K562 (cell line): ENCODE measurements at regions not wholly inside any gene's neighbourhood (a gene's known extent, or its start where the extent isn't known, plus 50 kb on each side); places are given as distances from the start of the nearest gene placed in this dataset.

Experiments used
- ATAC-seq: fragments of 200-7000 bp; cut with Tn5 transposase; 3 replicates; pipeline ENCODE4 v1.9.1; 2020; ENCODE audit warnings: moderate library complexity
- BruUV-seq: library from RNA; stranded (reverse); fragments of 400-500 nt; replicated peaks from 2 replicates; lab custom pipeline; 2021; lab: Mats Ljungman, UMichigan
- CTCF ChIA-PET: fragments of 300-600 bp; formaldehyde crosslinking; extraction: SDS; loops from one replicate; lab custom pipeline; 2021; ENCODE audit warnings: low intra/inter-chr PET ratio; lab: Yijun Ruan, JAX
- POLR2A ChIA-PET: fragments of 300-600, 350-650 bp; sonication (Branson Sonifier 250); formaldehyde crosslinking; extraction: SDS; loops from one replicate; lab custom pipeline; 2021; ENCODE audit warnings: antibody characterized with exemption, inconsistent platforms; lab: Yijun Ruan, JAX
- DNase-seq, 4 experiments: peaks; one replicate each; pipeline versions ENCODE4 v3.0.0 to v3.0.0-alpha.2; 2011 to 2018; ENCODE audit warnings: low spot score in 3 of 4, mixed read lengths in 3 of 4; ENCODE audit errors: extremely low read depth in 1 of 4
- FAIRE-seq: peaks from 2 replicates; lab custom pipeline; 2011; peaks lifted over from hg19 to GRCh38; lab: Jason Lieb, UNC
- H2AFZ ChIP-seq: 2 replicates; pipeline ENCODE4 v1.6.0; 2011; ENCODE audit warnings: low read depth, low read length, control low read depth, inconsistent platforms
- H3K27ac ChIP-seq: fragments of 200-600 bp; 3 replicates; pipeline ENCODE4 v1.8.0; 2011; ENCODE audit warnings: low read depth, mild to moderate bottlenecking, control low read depth, inconsistent platforms, low read length, moderate library complexity, mixed read lengths; ENCODE audit errors: extremely low read depth
- H3K27me3 ChIP-seq, 2 experiments: fragments of 300-600 bp in 1 of 2; 2 replicates in 1 of 2; 3 replicates in 1 of 2; pipeline versions ENCODE4 v1.6.0 to v1.8.0; 2011; ENCODE audit warnings: inconsistent platforms in 2 of 2, low read length in 2 of 2, mild to moderate bottlenecking in 1 of 2, mixed read lengths in 1 of 2, moderate library complexity in 1 of 2; ENCODE audit not compliant: control insufficient read depth in 2 of 2, insufficient read depth in 2 of 2
- H3K36me3 ChIP-seq: fragments of 300-600 bp; 3 replicates; pipeline ENCODE4 v1.8.0; 2011; ENCODE audit warnings: mild to moderate bottlenecking, low read length, inconsistent platforms; ENCODE audit not compliant: control insufficient read depth, insufficient read depth
- H3K4me1 ChIP-seq, 2 experiments: fragments of 200-600 bp in 1 of 2; replicated peaks in 1 of 2; 2 replicates in 1 of 2; 3 replicates in 1 of 2; pipeline versions ENCODE4 v1.5.1 to v1.8.0; 2011; ENCODE audit warnings: inconsistent platforms in 2 of 2, low read length in 2 of 2, mild to moderate bottlenecking in 1 of 2, mixed read lengths in 1 of 2, moderate library complexity in 1 of 2; ENCODE audit not compliant: control insufficient read depth in 2 of 2, insufficient read depth in 2 of 2
- H3K4me2 ChIP-seq: 2 replicates; pipeline ENCODE4 v1.6.1; 2011; ENCODE audit warnings: low read length, control low read depth, inconsistent platforms, mixed read lengths; ENCODE audit not compliant: insufficient read depth
- H3K4me3 ChIP-seq: fragments of 200-600 bp; sonication (generic), shearing (Covaris generic); 2 replicates; pipeline ENCODE4 v1.5.1; 2016; ENCODE audit warnings: control low read depth, inconsistent platforms
- H3K79me2 ChIP-seq: fragments of 200-600 bp; 3 replicates; pipeline ENCODE4 v1.8.0; 2011; ENCODE audit warnings: low read length, inconsistent platforms; ENCODE audit not compliant: control insufficient read depth, insufficient read depth
- H3K9ac ChIP-seq, 2 experiments: 2 replicates each; pipeline versions ENCODE4 v1.6.0 to v1.6.1; 2011; ENCODE audit warnings: low read depth in 2 of 2, low read length in 2 of 2, control low read depth in 1 of 2, inconsistent platforms in 1 of 2, mild to moderate bottlenecking in 1 of 2, mixed read lengths in 1 of 2; ENCODE audit not compliant: insufficient read depth in 1 of 2
- H3K9me1 ChIP-seq: one replicate; pipeline ENCODE4 v1.6.0; 2011; ENCODE audit warnings: inconsistent platforms, mild to moderate bottlenecking, low read length, moderate library complexity; ENCODE audit not compliant: control insufficient read depth, insufficient read depth
- H3K9me3 ChIP-seq: replicated peaks from 2 replicates; pipeline ENCODE4 v1.5.1; 2011; ENCODE audit warnings: low read depth, low read length, inconsistent platforms; ENCODE audit not compliant: control insufficient read depth, insufficient read depth
- H4K20me1 ChIP-seq: replicated peaks from 2 replicates; pipeline ENCODE4 v1.6.1; 2011; ENCODE audit warnings: low read length, inconsistent platforms, mixed read lengths; ENCODE audit not compliant: control insufficient read depth, insufficient read depth
- COPS2 ChIP-seq: fragments of 450-650 bp; conservative IDR thresholded peaks from 2 replicates; pipeline ENCODE4 v1.6.1; 2016; ENCODE audit warnings: mild to moderate bottlenecking, moderate library complexity
- CREM ChIP-seq: IDR thresholded peaks from 2 replicates; pipeline ENCODE4 v1.6.1; 2014; ENCODE audit warnings: antibody characterized with exemption, low read depth
- DACH1 ChIP-seq: fragments of 450-650 bp; IDR thresholded peaks from 2 replicates; pipeline ENCODE4 v1.6.1; 2018; ENCODE audit not compliant: partially characterized antibody
- NELFE ChIP-seq: IDR thresholded peaks from 2 replicates; pipeline ENCODE4 v1.6.1; 2011; ENCODE audit warnings: mild to moderate bottlenecking; ENCODE audit not compliant: insufficient read depth, insufficient read length
- NEUROD1 ChIP-seq: fragments of 150-350 bp; IDR thresholded peaks from 2 replicates; pipeline ENCODE4 v1.6.1; 2014; ENCODE audit warnings: borderline replicate concordance, low read length, low read depth; ENCODE audit not compliant: partially characterized antibody
- SNIP1 ChIP-seq: fragments of 450-650 bp; IDR thresholded peaks from 2 replicates; pipeline ENCODE4 v1.7.1; 2017; ENCODE audit warnings: low read depth, mild to moderate bottlenecking
- ZC3H4 ChIP-seq: sonication (generic); formaldehyde crosslinking; IDR thresholded peaks from 2 replicates; pipeline ENCODE4 v1.9.0; 2021; ENCODE audit warnings: missing genetic modification reagents, borderline replicate concordance
- ZNF121 ChIP-seq: sonication (generic); formaldehyde crosslinking; conservative IDR thresholded peaks from 2 replicates; pipeline ENCODE4 v1.8.0; 2022; ENCODE audit warnings: missing genetic modification reagents
- ZNF274 ChIP-seq: IDR thresholded peaks from 2 replicates; pipeline ENCODE4 v1.6.1; 2011; ENCODE audit warnings: low read depth, mild to moderate bottlenecking, low read length, moderate library complexity, borderline replicate concordance
- ZNF431 ChIP-seq: sonication (generic); formaldehyde crosslinking; IDR thresholded peaks from 2 replicates; pipeline ENCODE4 v1.8.0; 2022; ENCODE audit warnings: mild to moderate bottlenecking, missing genetic modification reagents
- WGBS: fragments of 100-300 bp; shearing (Covaris generic); methylation state at CpG from one replicate; pipeline ENCODE4 v1.1.6; 2016; ENCODE audit warnings: low coverage, mixed read lengths; ENCODE audit not compliant: insufficient coverage; ENCODE audit errors: missing lambda C conversion rate; 5-methylcytosine and 5-hydroxymethylcytosine counted together
- in situ Hi-C: fragments of 300-500 bp; cut with MboI; formaldehyde crosslinking; loops from 4 replicates; pipeline ENCODE4 v1.15.0; 2018; ENCODE audit warnings: inconsistent platforms, mixed read lengths
- intact Hi-C: fragments of 100-400 bp; cut with micrococcal nuclease; formaldehyde crosslinking; loops from 2 replicates; pipeline ENCODE4 v1.14.2; 2022

DNA sequence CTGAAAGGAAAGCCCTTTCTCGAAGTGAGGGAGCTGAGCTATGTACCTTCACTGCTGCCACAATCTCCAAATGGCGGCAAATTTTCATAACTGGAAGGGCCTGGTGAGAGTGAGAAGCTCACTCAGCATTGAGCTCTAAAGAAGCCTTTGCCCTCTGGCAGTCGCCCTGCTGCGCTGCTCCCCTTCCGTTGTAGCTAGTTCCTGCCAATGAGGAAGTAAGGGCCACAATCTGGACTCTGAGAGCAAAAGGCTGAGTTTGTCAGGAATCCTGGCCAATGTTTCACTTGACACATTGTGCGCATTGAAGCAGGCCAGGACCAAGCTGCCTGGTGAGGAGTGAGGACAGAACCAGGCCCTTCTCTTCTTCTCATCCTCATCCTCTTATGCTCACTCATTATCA is 579.5 kb downstream of the PDCD6IP start:
- Histone ChIP-seq H3K9me1 (no peaks in the 10 kb centered on the region), H3K36me3 (no peaks in the 10 kb centered on the region), H3K9me3 (0 out of 2 replicates have a peak, but pooled peaks cover 3% of the 10 kb centered on the region), H3K4me1 (no peaks in the 10 kb centered on the region), H4K20me1 (no peaks in the 10 kb centered on the region), H3K4me2 (no peak overlapping the region), H3K27ac (no peak overlapping the region), H3K79me2 (no peaks in the 10 kb centered on the region), H3K27me3 (no peaks in the 10 kb centered on the region), H3K9ac (no peak overlapping the region), H2AFZ (no peak overlapping the region), H3K4me3 (no peak overlapping the region)
- no TSS peak for BruUV-seq
- no peak for ATAC-seq
- TF ChIP-seq ZNF121 (no peak), DACH1 (no peak), SNIP1 (no peak), ZNF431 (no peak), ZNF274 (no peak), CREM (no peak), NELFE (no peak), NEUROD1 (no peak), ZC3H4 (CRISPR knock-in tag) (no peak), COPS2 (no peak)
- under 1% methylated on average over 6 of the region's 6 CpGs for WGBS
- in situ Hi-C loops = no loop called here
- intact Hi-C loops = no loop called here
- DNase-seq = no peak
- FAIRE-seq = no peak
- CTCF ChIA-PET = no interaction called here
- POLR2A ChIA-PET = no interaction called here
